ENCODE measurements at regions not wholly inside any gene's neighbourhood (a gene's known extent, or its start where the extent isn't known, plus 50 kb on each side); places are given as distances from the start of the nearest gene placed in this dataset.
"Not testable (repeated sequence)": the region's sequence is repeated elsewhere in the genome, so short reads cannot be mapped to it uniquely, and the experiment has no call there.

DNA sequence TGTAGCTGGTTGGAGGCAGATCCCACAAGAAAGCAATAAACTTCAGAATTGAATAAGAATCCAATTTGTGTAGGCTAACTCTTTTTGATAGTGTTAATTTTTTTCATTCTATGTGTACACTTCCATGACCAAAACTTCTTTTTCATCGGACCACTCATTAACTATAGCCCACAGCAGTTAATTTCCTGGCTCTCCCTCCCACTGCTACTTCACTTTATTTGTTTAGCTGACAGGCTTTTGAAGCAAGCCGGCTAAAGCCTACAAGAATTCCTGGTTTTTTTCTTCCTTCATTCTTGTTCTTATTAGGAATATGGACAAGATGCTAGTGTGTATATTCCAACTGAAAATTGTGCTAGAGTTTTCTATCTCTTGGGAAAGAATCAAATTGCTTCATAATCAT is 329.2 kb upstream of the CCNH start:
- H3K4me3 ChIP-seq (ENCODE audit: low read depth in 1 of 2, low read length in 2 of 2), result no peak overlapping the region
- no peaks in the 10 kb centered on the region for H3K4me1 ChIP-seq (ENCODE audit: insufficient read depth, low read length)

DNA sequence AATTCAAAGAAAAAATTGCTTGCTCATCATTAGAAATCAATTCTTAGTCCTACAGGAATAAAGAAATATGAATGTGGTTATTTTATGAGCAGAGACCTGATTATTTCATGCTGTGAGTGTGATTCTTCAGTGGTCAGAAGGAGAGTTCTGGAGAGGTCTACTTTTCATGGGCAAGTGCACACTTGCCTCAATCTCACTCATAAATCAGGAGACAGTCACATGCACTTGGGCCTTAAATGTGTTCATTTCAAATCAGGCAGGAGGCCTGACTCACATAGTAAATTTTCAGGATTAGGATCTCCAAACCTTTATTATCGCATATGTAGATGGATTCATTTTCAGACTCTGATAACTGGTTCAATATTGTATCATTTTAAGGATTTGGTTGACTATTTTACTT is 323.2 kb upstream of the CCNH start:
- H3K36me3 ChIP-seq (ENCODE audit: insufficient read depth, low read length), result no peaks in the 10 kb centered on the region

More for the DNA sequence above, 329.2 kb upstream of the CCNH start:
- Histone ChIP-seq H3K9me3 (ENCODE audit: low read length) (no peaks in the 10 kb centered on the region), H3K36me3 (ENCODE audit: insufficient read depth, low read length) (no peaks in the 10 kb centered on the region), H3K9ac (ENCODE audit: low read length) (no peak overlapping the region), H3K27ac (ENCODE audit: low read depth, low read length) (no peak overlapping the region), H3K27me3 (ENCODE audit: control insufficient read depth in 1 of 2, insufficient read depth in 2 of 2, low read length in 2 of 2) (no peaks in the 10 kb centered on the region)

DNA sequence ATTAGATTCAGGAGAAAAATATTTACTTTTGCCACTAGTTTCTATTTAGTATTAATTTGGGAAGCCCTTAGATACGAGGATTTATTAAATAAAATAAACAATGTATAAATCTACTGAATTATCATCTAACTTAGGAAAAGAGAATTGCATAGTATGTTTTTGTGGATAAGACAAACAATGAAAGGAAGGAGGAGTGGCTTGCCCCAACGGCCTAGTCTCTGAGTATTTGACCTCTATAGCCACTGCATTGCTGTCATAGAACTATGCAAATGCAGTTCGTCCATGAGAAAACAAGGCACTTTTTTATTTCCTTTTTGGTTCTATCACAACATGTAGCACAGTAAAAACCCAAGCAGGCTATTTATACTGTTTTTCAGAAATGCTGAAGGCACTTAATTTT is 321.2 kb upstream of the CCNH start:
- Histone ChIP-seq H3K9ac (ENCODE audit: low read length) (no peak overlapping the region), H3K9me3 (ENCODE audit: low read length) (no peaks in the 10 kb centered on the region), H3K4me3 (ENCODE audit: low read depth in 1 of 2, low read length in 2 of 2) (no peak overlapping the region), H3K27ac (ENCODE audit: low read depth, low read length) (no peak overlapping the region), H3K36me3 (ENCODE audit: insufficient read depth, low read length) (no peaks in the 10 kb centered on the region), H3K27me3 (ENCODE audit: control insufficient read depth in 1 of 2, insufficient read depth in 2 of 2, low read length in 2 of 2) (no peaks in the 10 kb centered on the region), H3K4me1 (ENCODE audit: insufficient read depth, low read length) (no peaks in the 10 kb centered on the region)

More for the DNA sequence above, 323.2 kb upstream of the CCNH start:
- Histone ChIP-seq H3K4me3 (ENCODE audit: low read depth in 1 of 2, low read length in 2 of 2) (no peak overlapping the region), H3K27ac (ENCODE audit: low read depth, low read length) (no peak overlapping the region), H3K4me1 (ENCODE audit: insufficient read depth, low read length) (no peaks in the 10 kb centered on the region), H3K27me3 (ENCODE audit: control insufficient read depth in 1 of 2, insufficient read depth in 2 of 2, low read length in 2 of 2) (no peaks in the 10 kb centered on the region), H3K9me3 (ENCODE audit: low read length) (no peaks in the 10 kb centered on the region), H3K9ac (ENCODE audit: low read length) (no peak overlapping the region)

DNA sequence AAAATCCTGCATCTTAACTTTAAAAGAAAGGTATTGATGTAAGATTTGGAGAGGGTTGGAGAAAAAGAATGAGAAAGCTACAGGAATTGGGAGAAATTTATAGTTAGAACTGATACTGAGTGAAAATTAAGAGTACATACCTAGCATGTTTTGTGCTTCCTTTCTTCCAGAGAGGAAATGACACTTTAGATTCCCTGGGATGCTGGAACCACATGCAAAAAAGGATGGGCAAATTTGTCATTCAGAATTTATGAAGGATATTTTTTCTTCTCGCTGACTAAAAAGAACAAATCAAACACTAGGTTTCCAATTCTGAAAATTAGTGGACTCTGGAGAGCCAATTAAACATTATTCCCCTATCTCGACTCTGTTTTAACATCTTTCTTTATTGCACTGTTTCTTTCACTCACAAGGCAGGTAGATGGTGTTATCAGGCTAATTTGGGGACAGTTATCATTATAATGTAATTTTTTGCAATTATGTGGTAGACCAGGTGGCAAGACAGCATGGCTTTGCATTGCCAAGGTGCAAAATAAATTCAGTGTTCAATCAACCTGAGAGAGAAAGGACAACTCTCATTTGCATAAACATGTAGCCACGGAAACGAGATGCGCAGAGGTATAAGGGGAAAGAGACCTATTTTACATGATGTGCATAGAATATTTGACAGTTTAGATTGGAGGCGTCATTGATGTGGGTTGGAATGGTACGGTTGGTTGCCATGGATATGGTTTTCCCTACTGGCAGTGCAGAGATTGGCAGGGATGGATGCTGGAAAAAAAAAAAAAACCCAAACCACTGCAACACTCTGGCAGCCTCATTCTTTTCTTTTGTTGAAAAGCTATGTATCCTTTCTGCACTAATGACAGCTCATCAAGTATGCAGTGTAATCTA is 320.4 kb upstream of the CCNH start:
- Histone ChIP-seq H3K27me3 (ENCODE audit: control insufficient read depth in 1 of 2, insufficient read depth in 2 of 2, low read length in 2 of 2) (no peaks in the 10 kb centered on the region), H3K4me1 (ENCODE audit: insufficient read depth, low read length) (no peaks in the 10 kb centered on the region), H3K9ac (ENCODE audit: low read length) (no peak overlapping the region), H3K9me3 (ENCODE audit: low read length) (no peaks in the 10 kb centered on the region), H3K27ac (ENCODE audit: low read depth, low read length) (no peak overlapping the region), H3K4me3 (ENCODE audit: low read depth in 1 of 2, low read length in 2 of 2) (no peak overlapping the region), H3K36me3 (ENCODE audit: insufficient read depth, low read length) (no peaks in the 10 kb centered on the region)

DNA sequence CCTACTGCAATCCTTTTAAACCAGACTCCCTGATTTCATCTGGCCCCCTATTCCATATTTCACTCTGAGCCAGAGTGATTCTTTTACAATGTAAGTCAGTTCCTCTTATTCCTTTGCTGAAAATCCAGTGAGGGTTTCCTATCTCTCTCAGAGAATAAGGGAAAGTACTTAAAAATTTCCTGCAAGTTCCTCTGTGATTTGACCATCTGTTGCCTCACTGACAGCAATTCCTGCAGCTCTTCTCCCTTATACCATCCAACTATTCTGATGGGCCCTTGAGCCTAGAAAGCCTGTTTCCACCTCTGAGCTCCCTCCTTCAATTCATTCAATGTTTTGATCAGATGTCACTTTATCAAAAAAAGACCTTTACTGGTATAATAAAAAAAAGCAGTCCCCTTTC is 317.1 kb upstream of the CCNH start:
- H3K9me3 ChIP-seq (ENCODE audit: low read length), result no peaks in the 10 kb centered on the region
- no peak overlapping the region for H3K9ac ChIP-seq (ENCODE audit: low read length)
- no peak overlapping the region for H3K27ac ChIP-seq (ENCODE audit: low read depth, low read length)
- H3K27me3 ChIP-seq (ENCODE audit: control insufficient read depth in 1 of 2, insufficient read depth in 2 of 2, low read length in 2 of 2), result no peaks in the 10 kb centered on the region
- H3K4me3 ChIP-seq (ENCODE audit: low read depth in 1 of 2, low read length in 2 of 2), result no peak overlapping the region
- H3K4me1 ChIP-seq (ENCODE audit: insufficient read depth, low read length), result no peaks in the 10 kb centered on the region
- H3K36me3 ChIP-seq (ENCODE audit: insufficient read depth, low read length), result no peaks in the 10 kb centered on the region

DNA sequence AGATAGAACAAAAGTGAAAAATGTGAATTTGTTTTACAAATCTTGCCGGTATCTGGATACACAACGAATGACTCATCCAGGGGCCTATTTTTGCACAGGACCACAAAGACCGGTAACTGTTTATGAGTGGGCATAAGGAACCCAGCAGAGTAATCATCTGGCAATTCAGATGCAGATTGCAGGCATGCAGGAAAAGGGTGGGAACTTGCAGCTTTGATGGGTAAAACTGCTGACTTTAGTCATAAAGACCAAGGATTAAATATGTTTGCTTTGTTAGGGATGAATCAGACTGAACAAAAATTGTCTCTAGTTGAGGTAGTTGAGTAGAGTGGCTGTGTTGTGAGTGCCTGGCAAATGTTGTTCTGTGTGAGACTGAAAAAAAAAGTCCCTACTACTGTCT is 309.6 kb upstream of the CCNH start:
- Histone ChIP-seq H3K36me3 (ENCODE audit: insufficient read depth, low read length) (no peaks in the 10 kb centered on the region), H3K27me3 (ENCODE audit: control insufficient read depth in 1 of 2, insufficient read depth in 2 of 2, low read length in 2 of 2) (no peaks in the 10 kb centered on the region), H3K4me1 (ENCODE audit: insufficient read depth, low read length) (no peaks in the 10 kb centered on the region), H3K9ac (ENCODE audit: low read length) (no peak overlapping the region), H3K27ac (ENCODE audit: low read depth, low read length) (no peak overlapping the region), H3K4me3 (ENCODE audit: low read depth in 1 of 2, low read length in 2 of 2) (no peak overlapping the region), H3K9me3 (ENCODE audit: low read length) (no peaks in the 10 kb centered on the region)

DNA sequence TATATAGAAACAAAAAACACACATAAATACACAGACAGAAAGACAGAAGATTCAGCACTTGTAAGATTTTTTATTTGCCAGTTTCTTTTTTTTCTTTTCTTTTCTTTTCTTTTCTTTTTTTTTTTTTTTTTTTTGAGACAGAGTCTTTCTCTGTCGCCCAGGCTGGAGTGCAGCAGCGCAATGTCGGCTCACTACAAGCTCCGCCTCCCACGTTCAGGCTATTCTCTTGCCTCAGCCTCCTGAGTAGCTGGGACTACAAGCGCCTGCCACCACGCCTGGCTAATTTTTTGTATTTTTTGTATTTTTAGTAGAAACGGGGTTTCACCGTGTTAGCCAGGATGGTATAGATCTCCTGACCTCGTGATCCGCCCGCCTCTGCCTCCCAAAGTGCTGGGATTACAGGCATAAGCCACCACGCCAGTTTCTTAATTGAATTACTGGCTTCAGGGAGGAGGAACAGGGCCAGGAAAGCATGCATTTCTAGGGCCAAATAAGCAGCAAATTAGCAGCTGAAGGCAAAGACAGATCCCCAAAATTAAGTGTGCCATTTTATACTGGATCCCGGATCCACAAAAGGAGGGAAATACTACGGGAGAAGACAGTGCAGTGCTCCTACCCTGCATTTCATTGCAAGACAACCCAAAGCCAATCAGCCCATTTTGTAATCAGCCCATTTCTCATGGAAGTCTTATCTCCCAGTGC is 305.6 kb upstream of the CCNH start:
- H3K9me3 ChIP-seq (ENCODE audit: low read length); H3K4me3 ChIP-seq (ENCODE audit: low read depth in 1 of 2, low read length in 2 of 2); H3K36me3 ChIP-seq (ENCODE audit: insufficient read depth, low read length): not testable (repeated sequence)

DNA sequence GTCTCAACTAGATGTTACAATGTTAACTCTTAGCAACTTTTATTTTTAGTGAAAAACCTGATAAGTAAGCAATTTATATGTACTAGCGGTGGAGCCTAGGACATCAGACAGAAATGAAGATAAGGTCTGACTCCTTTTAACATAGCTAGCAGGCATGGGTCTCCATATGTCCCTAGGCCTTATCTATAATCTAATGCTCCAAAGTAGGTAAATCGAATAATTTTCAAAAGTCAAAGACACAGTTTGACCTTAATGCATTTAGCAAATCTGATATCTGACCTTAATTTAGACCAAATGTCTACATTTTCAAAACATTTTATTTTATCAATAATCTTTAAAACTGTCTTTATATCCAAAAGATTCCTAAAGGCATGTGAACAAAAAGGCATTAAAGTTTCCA is 305.0 kb upstream of the CCNH start:
- Histone ChIP-seq H3K27ac (ENCODE audit: low read depth, low read length) (no peak overlapping the region), H3K36me3 (ENCODE audit: insufficient read depth, low read length) (no peaks in the 10 kb centered on the region), H3K27me3 (ENCODE audit: control insufficient read depth in 1 of 2, insufficient read depth in 2 of 2, low read length in 2 of 2) (no peaks in the 10 kb centered on the region), H3K9ac (ENCODE audit: low read length) (no peak overlapping the region), H3K4me3 (ENCODE audit: low read depth in 1 of 2, low read length in 2 of 2) (no peak overlapping the region), H3K9me3 (ENCODE audit: low read length) (no peaks in the 10 kb centered on the region), H3K4me1 (ENCODE audit: insufficient read depth, low read length) (no peaks in the 10 kb centered on the region)

More for the DNA sequence above, 305.6 kb upstream of the CCNH start:
- not testable (repeated sequence) for H3K9ac ChIP-seq (ENCODE audit: low read length); H3K27ac ChIP-seq (ENCODE audit: low read depth, low read length); H3K4me1 ChIP-seq (ENCODE audit: insufficient read depth, low read length); H3K27me3 ChIP-seq (ENCODE audit: control insufficient read depth in 1 of 2, insufficient read depth in 2 of 2, low read length in 2 of 2)

DNA sequence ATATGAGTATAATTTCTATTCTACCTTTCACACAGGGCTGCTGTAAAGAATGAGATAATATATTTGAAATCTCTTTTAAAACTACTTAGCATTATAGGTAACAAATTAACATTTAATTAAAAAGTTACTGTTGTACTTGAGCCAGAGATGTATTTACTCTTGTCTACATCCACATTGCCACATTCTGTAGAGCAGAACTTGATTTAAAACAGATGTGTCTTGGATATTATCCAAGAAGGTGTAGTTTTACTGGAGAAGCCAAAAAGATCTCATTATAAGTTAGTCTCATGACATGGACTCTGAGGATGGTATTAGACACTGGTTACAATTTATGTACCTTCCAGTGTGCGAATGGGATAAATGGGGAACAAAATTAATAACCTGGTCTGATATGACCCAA is 293.1 kb upstream of the CCNH start:
- H3K27me3 ChIP-seq (ENCODE audit: control insufficient read depth in 1 of 2, insufficient read depth in 2 of 2, low read length in 2 of 2), result no peaks in the 10 kb centered on the region
- no peak overlapping the region for H3K9ac ChIP-seq (ENCODE audit: low read length)
- no peaks in the 10 kb centered on the region for H3K9me3 ChIP-seq (ENCODE audit: low read length)
- H3K36me3 ChIP-seq (ENCODE audit: insufficient read depth, low read length), result no peaks in the 10 kb centered on the region
- no peak overlapping the region for H3K4me3 ChIP-seq (ENCODE audit: low read depth in 1 of 2, low read length in 2 of 2)
- no peaks in the 10 kb centered on the region for H3K4me1 ChIP-seq (ENCODE audit: insufficient read depth, low read length)
- H3K27ac ChIP-seq (ENCODE audit: low read depth, low read length), result no peak overlapping the region

DNA sequence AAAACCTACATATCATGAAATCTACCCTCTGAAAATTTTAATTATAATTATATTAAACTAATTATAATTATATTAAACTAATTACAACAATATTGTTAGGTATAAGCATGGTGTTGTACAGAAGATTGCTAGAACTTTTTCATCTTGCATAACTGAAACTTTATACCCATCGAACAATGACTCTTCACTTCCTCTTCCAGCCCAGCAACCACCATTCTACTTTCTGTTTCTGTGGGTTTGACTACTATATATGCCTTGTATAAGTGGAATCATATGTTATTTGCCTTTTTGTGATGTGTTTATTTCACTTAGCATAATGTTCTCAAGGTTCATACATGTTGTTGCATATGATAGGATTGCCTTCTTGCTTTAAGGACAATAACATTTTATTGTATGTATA is 274.2 kb upstream of the CCNH start:
- H3K4me1 ChIP-seq (ENCODE audit: insufficient read depth, low read length), result no peaks in the 10 kb centered on the region
- no peak overlapping the region for H3K27ac ChIP-seq (ENCODE audit: low read depth, low read length)
- no peak overlapping the region for H3K9ac ChIP-seq (ENCODE audit: low read length)
- H3K9me3 ChIP-seq (ENCODE audit: low read length), result no peaks in the 10 kb centered on the region
- H3K36me3 ChIP-seq (ENCODE audit: insufficient read depth, low read length), result no peaks in the 10 kb centered on the region
- no peaks in the 10 kb centered on the region for H3K27me3 ChIP-seq (ENCODE audit: control insufficient read depth in 1 of 2, insufficient read depth in 2 of 2, low read length in 2 of 2)
- no peak overlapping the region for H3K4me3 ChIP-seq (ENCODE audit: low read depth in 1 of 2, low read length in 2 of 2)

DNA sequence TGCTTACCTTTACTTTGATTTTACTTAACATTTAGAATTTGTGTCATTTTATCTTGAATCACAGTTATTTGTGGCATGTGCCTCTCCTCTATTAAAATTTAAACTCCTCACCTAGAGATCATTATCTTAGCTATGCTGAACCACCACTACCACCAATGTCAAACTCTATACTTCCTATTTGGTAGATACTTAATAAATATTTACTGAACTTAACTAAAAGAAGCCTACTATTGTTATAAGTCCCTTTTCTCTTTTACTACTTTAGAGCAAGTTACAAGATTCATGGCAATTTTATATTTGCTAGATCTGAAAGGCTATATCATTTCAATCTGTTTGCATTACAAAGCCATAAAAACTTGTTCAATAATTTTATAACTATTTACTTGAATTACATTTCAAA is 273.3 kb upstream of the CCNH start:
- H3K36me3 ChIP-seq (ENCODE audit: insufficient read depth, low read length), result no peaks in the 10 kb centered on the region
- no peaks in the 10 kb centered on the region for H3K27me3 ChIP-seq (ENCODE audit: control insufficient read depth in 1 of 2, insufficient read depth in 2 of 2, low read length in 2 of 2)

DNA sequence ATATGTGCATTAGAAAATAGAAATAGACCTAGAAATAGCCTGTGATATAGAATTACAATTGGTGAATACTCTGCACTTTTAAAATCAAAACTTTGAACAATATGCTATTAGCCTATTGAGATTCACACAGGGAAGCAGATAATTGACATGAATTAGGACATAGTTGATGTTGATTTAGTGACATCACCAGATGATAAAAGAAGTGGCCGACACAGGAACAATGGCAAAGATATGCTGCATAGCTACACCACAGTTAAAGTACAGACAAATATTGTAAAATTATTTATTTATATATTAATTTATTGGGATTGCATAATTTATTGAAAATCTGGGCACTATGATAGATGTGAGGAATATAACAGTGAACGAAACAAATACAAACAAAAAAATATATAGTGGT is 261.5 kb upstream of the CCNH start:
- Histone ChIP-seq H3K36me3 (ENCODE audit: insufficient read depth, low read length) (no peaks in the 10 kb centered on the region), H3K27ac (ENCODE audit: low read depth, low read length) (no peak overlapping the region), H3K4me3 (ENCODE audit: low read depth in 1 of 2, low read length in 2 of 2) (no peak overlapping the region), H3K4me1 (ENCODE audit: insufficient read depth, low read length) (no peaks in the 10 kb centered on the region), H3K9me3 (ENCODE audit: low read length) (no peaks in the 10 kb centered on the region), H3K9ac (ENCODE audit: low read length) (no peak overlapping the region), H3K27me3 (ENCODE audit: control insufficient read depth in 1 of 2, insufficient read depth in 2 of 2, low read length in 2 of 2) (no peaks in the 10 kb centered on the region)

More for the DNA sequence above, 273.3 kb upstream of the CCNH start:
- H3K27ac ChIP-seq (ENCODE audit: low read depth, low read length), result no peak overlapping the region
- no peaks in the 10 kb centered on the region for H3K4me1 ChIP-seq (ENCODE audit: insufficient read depth, low read length)
- no peak overlapping the region for H3K9ac ChIP-seq (ENCODE audit: low read length)
- no peak overlapping the region for H3K4me3 ChIP-seq (ENCODE audit: low read depth in 1 of 2, low read length in 2 of 2)
- no peaks in the 10 kb centered on the region for H3K9me3 ChIP-seq (ENCODE audit: low read length)
